Pancreas (tissue), 10 donors: ENCODE measurements at regions not wholly inside any gene's neighbourhood (a gene's known extent, or its start where the extent isn't known, plus 50 kb on each side); places are given as distances from the start of the nearest gene placed in this dataset.

Experiments used
- ATAC-seq, 4 donors: fragments of 200-7000 bp; cut with Tn5 transposase; one replicate each; pipeline versions ENCODE4 v1.8.0 to v1.9.1; 2020; ENCODE audit warnings: mild to moderate bottlenecking in 4 of 4, moderate library complexity in 4 of 4
- DNase-seq, 6 donors: peaks; one replicate each; pipeline ENCODE4 v3.0.0-alpha.2; 2020
- FAIRE-seq: peaks from 2 replicates; lab custom pipeline; 2012; peaks lifted over from hg19 to GRCh38; lab: Jason Lieb, UNC
- H3K27ac ChIP-seq, 4 donors: fragments of 200-600 bp; sonication (generic); 1 replicate in 3 of 4; 2 replicates in 1 of 4; pipeline versions ENCODE4 v1.5.0 to v1.8.0; 2020
- H3K27me3 ChIP-seq, 4 donors: fragments of 200-600 bp; one replicate each; pipeline ENCODE4 v1.8.0; 2021
- H3K36me3 ChIP-seq, 3 donors: fragments of 200-600 bp; sonication (generic) in 1 of 3; one replicate each; pipeline versions ENCODE4 v1.5.0 to v1.8.0; 2020 to 2021
- H3K4me1 ChIP-seq, 3 donors: fragments of 200-600 bp; one replicate each; pipeline ENCODE4 v1.8.0; 2021
- H3K4me3 ChIP-seq, 4 donors: fragments of 200-600 bp; sonication (generic) in 2 of 4; one replicate each; pipeline versions ENCODE4 v1.5.0 to v1.8.0; 2020 to 2021
- H3K9me3 ChIP-seq, 4 donors: fragments of 200-600 bp; one replicate each; pipeline ENCODE4 v1.8.0; 2021
- WGBS, 2 donors: extraction: QIAGEN DNeasy Blood & Tissue Kit; methylation state at CpG; one replicate each; pipeline ENCODE4 v1.1.7; 2013; 5-methylcytosine and 5-hydroxymethylcytosine counted together
- intact Hi-C, 3 donors: fragments of 100-400 bp; cut with DNase I; formaldehyde crosslinking; loops; one replicate each; pipeline versions ENCODE4 v1.11.1 to v1.14.2; 2022
- TF ChIP-seq, protein P1 (sequence below), 4 donors: fragments of 200-600 bp; sonication (generic) in 3 of 4; IDR thresholded peaks; one replicate each; pipeline versions ENCODE4 v1.5.0 to v1.8.0; 2021; ENCODE audit warnings: antibody characterized with exemption in 4 of 4
- donor health status: healthy with polysubstance abuse.
- donor health status: DM: no; HTN: no; CAD: no; lungs with moderate emphysema.
- donor health status: DM: no; HTN: no; CAD: no.
- donor health status: control.
- donor health status: control.
- donor health status: Bipolar disorder and iron deficiency.
- donor health status: DM: yes; HTN: yes; CAD: no.
- donor health status: DM: no; HTN: no; CAD: no.
- donor health status: DM: no; HTN: no; CAD: no.
- donor health status: DM: yes; HTN: yes; CAD: no.

DNA sequence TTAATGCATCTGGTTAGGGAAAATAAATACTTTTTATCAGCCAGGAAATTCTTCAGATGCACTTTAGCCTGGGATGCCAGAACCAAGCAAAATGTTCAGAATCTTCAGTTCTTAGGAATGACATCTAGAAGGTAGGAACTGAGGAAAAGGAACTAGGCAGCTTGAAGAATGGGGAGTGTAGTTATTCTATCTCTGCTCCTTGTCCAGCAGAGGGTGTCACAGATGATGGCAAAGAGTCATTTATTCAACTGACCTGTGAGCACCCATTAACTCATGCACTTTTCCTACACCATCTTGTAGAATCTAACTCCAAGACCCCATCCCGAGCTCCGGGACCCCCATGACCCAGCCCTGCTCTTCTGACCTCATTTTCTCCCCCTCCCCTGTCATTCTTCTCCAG is 122.1 kb upstream of the ISX start:
- ATAC-seq (no peak), DNase-seq (no peak), FAIRE-seq (no peak)
- TF ChIP-seq, protein P1, sequence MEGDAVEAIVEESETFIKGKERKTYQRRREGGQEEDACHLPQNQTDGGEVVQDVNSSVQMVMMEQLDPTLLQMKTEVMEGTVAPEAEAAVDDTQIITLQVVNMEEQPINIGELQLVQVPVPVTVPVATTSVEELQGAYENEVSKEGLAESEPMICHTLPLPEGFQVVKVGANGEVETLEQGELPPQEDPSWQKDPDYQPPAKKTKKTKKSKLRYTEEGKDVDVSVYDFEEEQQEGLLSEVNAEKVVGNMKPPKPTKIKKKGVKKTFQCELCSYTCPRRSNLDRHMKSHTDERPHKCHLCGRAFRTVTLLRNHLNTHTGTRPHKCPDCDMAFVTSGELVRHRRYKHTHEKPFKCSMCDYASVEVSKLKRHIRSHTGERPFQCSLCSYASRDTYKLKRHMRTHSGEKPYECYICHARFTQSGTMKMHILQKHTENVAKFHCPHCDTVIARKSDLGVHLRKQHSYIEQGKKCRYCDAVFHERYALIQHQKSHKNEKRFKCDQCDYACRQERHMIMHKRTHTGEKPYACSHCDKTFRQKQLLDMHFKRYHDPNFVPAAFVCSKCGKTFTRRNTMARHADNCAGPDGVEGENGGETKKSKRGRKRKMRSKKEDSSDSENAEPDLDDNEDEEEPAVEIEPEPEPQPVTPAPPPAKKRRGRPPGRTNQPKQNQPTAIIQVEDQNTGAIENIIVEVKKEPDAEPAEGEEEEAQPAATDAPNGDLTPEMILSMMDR (IDR thresholded peaks at IDR 0.05), result no peak
- no peaks in the 10 kb centered on the region for H3K9me3 ChIP-seq
- WGBS, 2 donors, result 39 to 61% methylated on average over 2 of the region's 2 CpGs
- no peaks in the 10 kb centered on the region for H3K36me3 ChIP-seq
- no peaks in the 10 kb centered on the region for H3K4me1 ChIP-seq
- intact Hi-C loops, result no loop called here
- no peak overlapping the region for H3K4me3 ChIP-seq
- no peaks in the 10 kb centered on the region for H3K27me3 ChIP-seq
- no peak overlapping the region for H3K27ac ChIP-seq

- Histone ChIP-seq H3K9me3 (no peaks in the 10 kb centered on the region), H3K4me3 (no peak overlapping the region), H3K27ac (no peak overlapping the region), H3K27me3 (peaks cover 0 to 3% (median 0%) of the 10 kb centered on the region in 4 donors), H3K4me1 (no peaks in the 10 kb centered on the region), H3K36me3 (no peaks in the 10 kb centered on the region)
- FAIRE-seq, result no peak
- TF ChIP-seq, protein P1 (IDR thresholded peaks at IDR 0.05), result no peak
- no peak for ATAC-seq
- intact Hi-C loops, result no loop called here
- 68 to 82% methylated on average over 5 of the region's 5 CpGs for WGBS, 2 donors
- DNase-seq, result no peak
Observed at GRCh38 chr22:34946339-34946985, 119.5 kb upstream of the ISX start.

DNA sequence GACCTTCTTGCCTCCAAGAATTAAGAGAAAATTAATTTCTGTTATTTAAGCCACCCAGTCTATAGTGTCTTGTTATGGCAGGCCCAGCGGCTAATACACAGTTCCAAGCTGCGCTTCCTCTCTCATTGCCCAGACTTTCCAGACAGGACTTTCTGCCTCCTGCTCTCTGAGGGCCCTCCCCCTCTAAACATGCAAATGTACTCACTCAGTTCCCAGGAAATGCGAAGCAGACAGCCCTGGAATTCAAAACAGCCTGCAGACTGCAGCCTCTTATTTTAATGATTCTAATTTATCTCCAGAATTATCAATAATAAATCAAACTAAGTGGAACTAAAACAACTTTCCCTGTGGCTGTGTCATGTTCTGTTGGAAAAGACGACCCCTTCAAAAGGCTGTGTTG is 115.5 kb upstream of the ISX start:
- H3K27ac ChIP-seq, result no peak overlapping the region
- no peak overlapping the region for H3K4me3 ChIP-seq
- no peaks in the 10 kb centered on the region for H3K4me1 ChIP-seq
- FAIRE-seq (no peak), ATAC-seq (peak in 1 of 4 donors; percentile 35), DNase-seq (no peak)
- H3K9me3 ChIP-seq, result no peaks in the 10 kb centered on the region
- WGBS, 2 donors, result 15 to 26% methylated on average over 4 of the region's 4 CpGs
- no peaks in the 10 kb centered on the region for H3K36me3 ChIP-seq
- peaks cover 0 to 3% (median 0%) of the 10 kb centered on the region in 4 donors for H3K27me3 ChIP-seq
- intact Hi-C loops, result no loop called here
- TF ChIP-seq, protein P1 (IDR thresholded peaks at IDR 0.05), result no peak

DNA sequence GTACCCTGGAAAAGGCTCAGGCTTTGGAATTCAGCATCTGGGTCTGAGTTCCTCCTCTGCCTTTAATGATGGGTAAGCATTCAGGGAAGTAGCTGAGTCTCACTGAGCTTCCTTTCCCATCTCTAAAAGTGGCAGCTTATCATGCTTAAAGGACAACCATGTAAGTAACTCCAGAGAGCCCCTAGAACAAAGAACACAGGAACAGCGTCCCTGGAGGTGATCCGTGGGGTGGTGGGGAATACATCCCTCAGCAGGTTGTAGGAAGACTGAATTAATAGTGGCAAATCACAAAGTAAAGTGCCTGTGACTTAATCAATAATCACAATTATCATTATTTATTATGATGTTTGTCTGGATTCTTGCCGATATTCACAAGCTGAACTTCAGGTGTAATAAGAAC is 114.7 kb upstream of the ISX start:
- WGBS, 2 donors, result 29 to 36% methylated on average over 3 of the region's 3 CpGs
- intact Hi-C loops, result no loop called here
- no peaks in the 10 kb centered on the region for H3K4me1 ChIP-seq
- peaks cover 0 to 3% (median 0%) of the 10 kb centered on the region in 4 donors for H3K27me3 ChIP-seq
- no peaks in the 10 kb centered on the region for H3K9me3 ChIP-seq
- DNase-seq (no peak), ATAC-seq (no peak), FAIRE-seq (no peak)
- TF ChIP-seq, protein P1 (IDR thresholded peaks at IDR 0.05), result no peak
- H3K27ac ChIP-seq, result no peak overlapping the region
- no peak overlapping the region for H3K4me3 ChIP-seq
- no peaks in the 10 kb centered on the region for H3K36me3 ChIP-seq

- intact Hi-C loops, result no loop called here
- FAIRE-seq (no peak), DNase-seq (no peak), ATAC-seq (no peak)
- H3K4me1 ChIP-seq, result no peaks in the 10 kb centered on the region
- WGBS, 2 donors, result 24 to 26% methylated on average over 5 of the region's 5 CpGs
- no peaks in the 10 kb centered on the region for H3K9me3 ChIP-seq
- no peaks in the 10 kb centered on the region for H3K27me3 ChIP-seq
- no peaks in the 10 kb centered on the region for H3K36me3 ChIP-seq
- TF ChIP-seq, protein P1 (IDR thresholded peaks at IDR 0.05), result no peak
- H3K4me3 ChIP-seq, result no peak overlapping the region
- no peak overlapping the region for H3K27ac ChIP-seq
Observed at GRCh38 chr22:34960005-34960404, 106.0 kb upstream of the ISX start.
